Ovary (tissue), 7 donors: ENCODE measurements at regions not wholly inside any gene's neighbourhood (a gene's known extent, or its start where the extent isn't known, plus 50 kb on each side); places are given as distances from the start of the nearest gene placed in this dataset.

Source experiments
- DNase-seq, 5 donors: peaks; one replicate each; pipeline ENCODE4 v3.0.0-alpha.2; 2019 to 2020
- H3K27ac ChIP-seq, 2 donors: fragments of 200-600 bp; one replicate each; pipeline versions ENCODE4 v1.5.1 to v1.8.0; 2019 to 2022
- H3K27me3 ChIP-seq: fragments of 200-600 bp; one replicate; pipeline ENCODE4 v1.8.0; 2022
- H3K36me3 ChIP-seq: fragments of 200-600 bp; sonication (generic); one replicate; pipeline ENCODE4 v1.5.1; 2019
- H3K4me1 ChIP-seq: one replicate; pipeline ENCODE4 v1.8.1; 2013; ENCODE audit warnings: mild to moderate bottlenecking, moderate library complexity; ENCODE audit not compliant: insufficient read depth
- H3K4me3 ChIP-seq: fragments of 200-600 bp; sonication (generic); one replicate; pipeline ENCODE4 v1.5.1; 2017
- H3K9me3 ChIP-seq, 2 donors: fragments of 200-600 bp in 1 of 2; sonication (generic) in 1 of 2; one replicate each; pipeline versions ENCODE4 v1.5.1 to v1.8.1; 2013 to 2019; ENCODE audit warnings: mild to moderate bottlenecking in 1 of 2, moderate library complexity in 1 of 2
- EP300 ChIP-seq: sonication (generic); formaldehyde crosslinking; IDR thresholded peaks from one replicate; pipeline ENCODE4 v1.6.1; 2017; ENCODE audit warnings: antibody characterized with exemption
- POLR2A ChIP-seq: fragments of 450-650 bp; IDR thresholded peaks from one replicate; pipeline ENCODE4 v1.6.1; 2017; ENCODE audit warnings: antibody characterized with exemption, mild to moderate bottlenecking, moderate library complexity
- WGBS, 3 donors: extraction: QIAGEN DNeasy Blood & Tissue Kit in 1 of 3; methylation state at CpG; one replicate each; pipeline versions ENCODE4 v1.1.5 to v1.1.7; 2013 to 2017; 5-methylcytosine and 5-hydroxymethylcytosine counted together
- intact Hi-C, 4 donors: fragments of 100-400 bp; cut with DNase I; formaldehyde crosslinking; loops; one replicate each; pipeline versions ENCODE4 v1.11.0 to v1.15.1; 2022 to 2023
- TF ChIP-seq, protein P1 (sequence below), 3 donors: fragments of 450-650 bp in 2 of 3; fragments of 200-600 bp in 1 of 3; IDR thresholded peaks; one replicate each; pipeline versions ENCODE4 v1.5.1 to v1.8.0; 2016 to 2022; ENCODE audit warnings: antibody characterized with exemption in 3 of 3, mild to moderate bottlenecking in 1 of 3
- donor health status: DM: no; HTN: no; CAD: no; lungs with moderate emphysema.
- donor health status: DM: no; HTN: no; CAD: no.
- donor health status: Bipolar disorder and iron deficiency.
- donor health status: DM: no; HTN: no; CAD: no.
- donor health status: DM: yes; HTN: yes; CAD: no.

DNA sequence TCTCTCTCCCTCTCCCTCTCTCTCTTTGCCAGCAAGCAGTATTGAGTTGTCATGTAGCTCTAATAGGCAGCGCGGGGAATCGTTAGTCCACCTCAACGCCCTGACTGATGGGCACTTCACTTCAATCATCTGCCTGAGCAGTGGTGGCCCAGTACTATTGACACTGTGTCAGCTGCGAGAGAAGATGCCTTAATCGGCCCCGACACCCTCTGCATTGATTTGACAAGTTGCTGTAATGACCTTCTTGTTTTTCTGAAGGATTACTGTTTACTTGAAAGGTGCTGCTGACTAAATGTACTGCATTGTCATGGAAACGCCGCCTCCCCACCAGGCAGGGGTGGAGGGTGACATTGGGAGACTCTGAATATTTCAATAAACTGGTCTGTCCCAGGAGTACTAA is 913.8 kb downstream of the KCNMA1 start:
- TF ChIP-seq EP300 (no peak), POLR2A (no peak)
- TF ChIP-seq, protein P1, sequence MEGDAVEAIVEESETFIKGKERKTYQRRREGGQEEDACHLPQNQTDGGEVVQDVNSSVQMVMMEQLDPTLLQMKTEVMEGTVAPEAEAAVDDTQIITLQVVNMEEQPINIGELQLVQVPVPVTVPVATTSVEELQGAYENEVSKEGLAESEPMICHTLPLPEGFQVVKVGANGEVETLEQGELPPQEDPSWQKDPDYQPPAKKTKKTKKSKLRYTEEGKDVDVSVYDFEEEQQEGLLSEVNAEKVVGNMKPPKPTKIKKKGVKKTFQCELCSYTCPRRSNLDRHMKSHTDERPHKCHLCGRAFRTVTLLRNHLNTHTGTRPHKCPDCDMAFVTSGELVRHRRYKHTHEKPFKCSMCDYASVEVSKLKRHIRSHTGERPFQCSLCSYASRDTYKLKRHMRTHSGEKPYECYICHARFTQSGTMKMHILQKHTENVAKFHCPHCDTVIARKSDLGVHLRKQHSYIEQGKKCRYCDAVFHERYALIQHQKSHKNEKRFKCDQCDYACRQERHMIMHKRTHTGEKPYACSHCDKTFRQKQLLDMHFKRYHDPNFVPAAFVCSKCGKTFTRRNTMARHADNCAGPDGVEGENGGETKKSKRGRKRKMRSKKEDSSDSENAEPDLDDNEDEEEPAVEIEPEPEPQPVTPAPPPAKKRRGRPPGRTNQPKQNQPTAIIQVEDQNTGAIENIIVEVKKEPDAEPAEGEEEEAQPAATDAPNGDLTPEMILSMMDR (IDR thresholded peaks at IDR 0.05) = no peak
- Histone ChIP-seq H3K36me3 (no peaks in the 10 kb centered on the region), H3K4me3 (no peak overlapping the region), H3K27ac (no peak overlapping the region), H3K9me3 (no peaks in the 10 kb centered on the region), H3K4me1 (no peaks in the 10 kb centered on the region), H3K27me3 (no peaks in the 10 kb centered on the region)
- DNase-seq = no peak
- 54 to 75% (median 56%) methylated on average over 9 of the region's 9 CpGs for WGBS, 3 donors
- intact Hi-C loops = no loop called here

DNA sequence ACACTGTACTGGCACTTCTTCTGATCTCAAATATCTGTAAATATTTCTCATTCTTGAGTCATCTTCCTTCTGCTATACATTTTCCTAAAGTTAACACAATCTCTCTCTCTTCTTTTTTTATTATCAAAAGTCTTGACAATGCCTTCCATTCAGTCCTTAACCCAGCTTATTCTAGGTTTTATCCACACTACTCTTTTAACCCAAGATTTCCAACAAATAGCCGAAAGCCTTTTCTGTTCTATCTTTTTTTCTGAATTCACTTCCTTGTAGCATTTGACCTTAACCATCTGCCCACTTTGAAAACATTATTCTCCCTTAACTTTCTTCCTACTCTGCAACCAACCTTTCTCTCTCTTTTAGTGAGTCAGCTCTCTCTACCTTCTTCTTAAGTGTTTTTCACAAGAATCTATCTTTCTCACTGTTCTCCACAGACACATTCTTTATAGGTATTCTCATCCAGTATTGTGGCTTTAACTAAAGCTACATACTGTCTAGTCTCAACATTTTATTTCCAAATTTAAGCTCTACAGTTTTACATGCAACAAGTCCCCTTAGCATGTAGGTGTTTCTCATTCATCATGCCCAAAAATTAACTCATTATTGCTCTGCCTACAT is 915.6 kb downstream of the KCNMA1 start:
- Histone ChIP-seq H3K27me3 (no peaks in the 10 kb centered on the region), H3K4me3 (no peak overlapping the region), H3K9me3 (no peaks in the 10 kb centered on the region), H3K36me3 (no peaks in the 10 kb centered on the region), H3K4me1 (no peaks in the 10 kb centered on the region), H3K27ac (no peak overlapping the region)
- DNase-seq = no peak
- TF ChIP-seq POLR2A (no peak), EP300 (no peak)
- TF ChIP-seq, protein P1 (IDR thresholded peaks at IDR 0.05) = no peak
- intact Hi-C loops = no loop called here
- 52 to 60% (median 57%) methylated on average over 1 of the region's 1 CpG for WGBS, 3 donors

DNA sequence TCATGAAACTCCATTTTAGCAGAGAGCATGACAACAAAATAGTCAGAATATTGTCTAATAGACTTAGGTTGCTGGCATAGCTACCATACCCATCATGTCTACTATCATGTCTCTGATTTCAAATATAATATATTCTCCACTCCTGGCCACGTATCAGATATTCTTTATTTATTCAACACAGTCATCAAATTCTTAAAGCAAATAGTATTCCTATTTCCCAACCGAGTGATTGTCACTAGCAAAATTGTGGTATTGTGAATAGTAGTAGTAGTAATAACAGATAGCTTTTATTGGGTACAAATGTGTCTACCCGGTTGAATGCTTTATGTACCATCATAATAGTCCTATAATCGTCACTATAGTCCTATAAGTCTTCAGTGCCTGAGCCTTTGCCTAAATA is 918.6 kb downstream of the KCNMA1 start:
- no peaks in the 10 kb centered on the region for H3K4me1 ChIP-seq
- intact Hi-C loops = no loop called here
- TF ChIP-seq, protein P1 (IDR thresholded peaks at IDR 0.05) = no peak
- TF ChIP-seq EP300 (no peak), POLR2A (no peak)
- DNase-seq = no peak
- H3K4me3 ChIP-seq = no peak overlapping the region
- no peaks in the 10 kb centered on the region for H3K36me3 ChIP-seq
- H3K27ac ChIP-seq = no peak overlapping the region
- WGBS, 3 donors = 80 to 90% (median 88%) methylated on average over 4 of the region's 4 CpGs
- H3K27me3 ChIP-seq = no peaks in the 10 kb centered on the region
- H3K9me3 ChIP-seq = no peaks in the 10 kb centered on the region

GRCh38 chr10:76717141-76717540 is 920.5 kb downstream of the KCNMA1 start:
- Histone ChIP-seq H3K4me3 (no peak overlapping the region), H3K27ac (no peak overlapping the region), H3K36me3 (no peaks in the 10 kb centered on the region), H3K27me3 (no peaks in the 10 kb centered on the region), H3K4me1 (no peaks in the 10 kb centered on the region), H3K9me3 (no peaks in the 10 kb centered on the region)
- 20 to 46% (median 31%) methylated on average over 1 of the region's 1 CpG for WGBS, 3 donors
- DNase-seq = no peak
- intact Hi-C loops = no loop called here
- TF ChIP-seq POLR2A (no peak), EP300 (no peak)
- TF ChIP-seq, protein P1 (IDR thresholded peaks at IDR 0.05) = no peak
